Neuronal stem cell (in vitro differentiated cells): ENCODE measurements at regions not wholly inside any gene's neighbourhood (a gene's known extent, or its start where the extent isn't known, plus 50 kb on each side); places are given as distances from the start of the nearest gene placed in this dataset.

Source experiments
- DNase-seq: peaks from one replicate; pipeline ENCODE4 v3.0.0-alpha.2; 2013; ENCODE audit warnings: low spot score
- H2AFZ ChIP-seq: one replicate; pipeline ENCODE4 v1.6.1; 2013; ENCODE audit warnings: mild to moderate bottlenecking, low read length, inconsistent platforms
- H2AK5ac ChIP-seq: 2 replicates; pipeline ENCODE4 v1.6.1; 2013; ENCODE audit warnings: low read depth, mild to moderate bottlenecking, inconsistent platforms, low read length, moderate library complexity, mixed read lengths
- H2BK120ac ChIP-seq: 2 replicates; pipeline ENCODE4 v1.6.1; 2013; ENCODE audit warnings: low read depth, mild to moderate bottlenecking, inconsistent platforms, low read length, moderate library complexity, mixed read lengths
- H2BK12ac ChIP-seq: one replicate; pipeline ENCODE4 v1.6.1; 2013; ENCODE audit warnings: low read length, inconsistent platforms
- H2BK15ac ChIP-seq: 2 replicates; pipeline ENCODE4 v1.6.1; 2013; ENCODE audit warnings: mild to moderate bottlenecking, low read length, inconsistent platforms, mixed read lengths
- H2BK5ac ChIP-seq: one replicate; pipeline ENCODE4 v1.6.1; 2013; ENCODE audit warnings: inconsistent platforms, mild to moderate bottlenecking, low read length, moderate library complexity
- H3K14ac ChIP-seq: one replicate; pipeline ENCODE4 v1.6.1; 2013; ENCODE audit warnings: low read length, inconsistent platforms
- H3K18ac ChIP-seq: 2 replicates; pipeline ENCODE4 v1.6.1; 2013; ENCODE audit warnings: low read length, inconsistent platforms
- H3K23ac ChIP-seq: 2 replicates; pipeline ENCODE4 v1.6.1; 2013; ENCODE audit warnings: low read depth, mild to moderate bottlenecking, mixed read lengths, low read length, inconsistent platforms; ENCODE audit not compliant: poor library complexity
- H3K27ac ChIP-seq: replicated peaks from 3 replicates; pipeline ENCODE4 v1.5.1; 2013; ENCODE audit warnings: low read length, inconsistent platforms
- H3K27me3 ChIP-seq, 3 experiments: 2 replicates each; pipeline ENCODE4 v1.6.1; 2013; ENCODE audit warnings: low read length in 3 of 3, mild to moderate bottlenecking in 2 of 3, inconsistent platforms in 1 of 3, low read depth in 1 of 3, mixed read lengths in 1 of 3, moderate library complexity in 1 of 3; ENCODE audit not compliant: control insufficient read depth in 3 of 3, insufficient read depth in 3 of 3
- H3K36me3 ChIP-seq, 2 donors: replicated peaks in 1 of 2; 2 replicates each; pipeline ENCODE4 v1.6.1; 2013; ENCODE audit warnings: low read length in 2 of 2; ENCODE audit not compliant: control insufficient read depth in 2 of 2, insufficient read depth in 2 of 2
- H3K4ac ChIP-seq: 2 replicates; pipeline ENCODE4 v1.6.1; 2013; ENCODE audit warnings: inconsistent platforms, mild to moderate bottlenecking, low read length, moderate library complexity
- H3K4me1 ChIP-seq, 2 donors: 1 replicate in 1 of 2; 2 replicates in 1 of 2; pipeline ENCODE4 v1.6.1; 2013; ENCODE audit warnings: low read length in 2 of 2, low read depth in 1 of 2; ENCODE audit not compliant: control insufficient read depth in 2 of 2, insufficient read depth in 1 of 2
- H3K4me2 ChIP-seq: one replicate; pipeline ENCODE4 v1.6.1; 2013; ENCODE audit warnings: mild to moderate bottlenecking, low read length, inconsistent platforms; ENCODE audit not compliant: insufficient read depth, poor library complexity, severe bottlenecking
- H3K4me3 ChIP-seq, 2 donors: 2 replicates each; pipeline ENCODE4 v1.5.1; 2013; ENCODE audit warnings: low read length in 2 of 2, mild to moderate bottlenecking in 2 of 2, inconsistent platforms in 1 of 2, moderate library complexity in 1 of 2
- H3K79me1 ChIP-seq: one replicate; pipeline ENCODE4 v1.6.1; 2013; ENCODE audit warnings: low read depth, mild to moderate bottlenecking, inconsistent platforms, low read length, moderate library complexity
- H3K9ac ChIP-seq: one replicate; pipeline ENCODE4 v1.6.1; 2013; ENCODE audit warnings: mild to moderate bottlenecking, low read depth, low read length, inconsistent platforms; ENCODE audit not compliant: poor library complexity
- H3K9me3 ChIP-seq, 2 donors: replicated peaks in 1 of 2; 2 replicates each; pipeline versions ENCODE3 to v1.6.1; 2013; ENCODE audit warnings: low read length in 2 of 2, mild to moderate bottlenecking in 2 of 2, inconsistent platforms in 1 of 2, low read depth in 1 of 2, mixed read lengths in 1 of 2, moderate library complexity in 1 of 2; ENCODE audit not compliant: control insufficient read depth in 2 of 2, insufficient read depth in 1 of 2
- H4K8ac ChIP-seq: one replicate; pipeline ENCODE4 v1.6.1; 2013; ENCODE audit warnings: low read depth, mild to moderate bottlenecking, inconsistent platforms, low read length, moderate library complexity
- H4K91ac ChIP-seq: one replicate; pipeline ENCODE4 v1.6.1; 2013; ENCODE audit warnings: low read length, low read depth, mild to moderate bottlenecking, inconsistent platforms; ENCODE audit not compliant: poor library complexity
- whole genome bisulfite sequencing, 2 donors: extraction: QIAGEN DNeasy Blood & Tissue Kit; methylation state at CpG; one replicate each; pipeline ENCODE4 v1.1.7; 2013; ENCODE audit warnings: missing lambda C conversion rate in 2 of 2, mixed read lengths in 1 of 2; ENCODE audit not compliant: insufficient read length in 2 of 2, insufficient replicate concordance in 1 of 2; ENCODE audit errors: extremely low coverage in 2 of 2; 5-methylcytosine and 5-hydroxymethylcytosine counted together

DNA sequence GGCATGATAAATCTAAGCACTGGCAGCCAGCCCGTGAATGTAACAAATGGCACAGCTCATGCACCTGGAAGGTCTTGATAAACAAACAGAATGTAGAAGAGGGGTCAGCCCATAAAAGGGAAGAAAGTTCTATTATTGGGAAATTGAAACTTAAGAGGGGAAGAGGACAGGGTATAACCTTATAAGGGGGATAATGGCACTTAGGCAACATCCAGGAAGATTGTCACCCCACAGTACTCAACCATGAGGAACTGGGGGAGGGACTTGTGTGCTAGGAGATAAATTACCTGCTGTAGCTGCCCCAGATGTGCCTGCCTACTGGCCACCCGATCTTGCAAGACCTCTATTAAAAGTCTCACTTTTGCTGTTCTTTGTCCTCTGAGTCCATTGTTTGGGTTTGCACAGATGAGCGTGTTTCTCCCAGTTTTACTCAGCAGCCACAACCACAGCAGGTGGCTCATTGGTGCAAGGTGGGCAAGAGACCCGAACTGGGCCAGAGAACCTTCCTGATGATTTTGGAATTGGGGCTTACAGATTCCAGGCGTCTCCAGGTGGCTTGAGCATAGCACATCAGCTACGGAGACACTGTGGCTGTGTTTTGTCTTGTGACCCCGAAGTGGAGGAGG, 79.0 kb upstream of the TAF1B start:
- Histone ChIP-seq H2AFZ (no peak overlapping the region), H3K18ac (no peak overlapping the region), H3K23ac (no peak overlapping the region), H2BK15ac (no peak overlapping the region), H2BK5ac (no peak overlapping the region), H3K4me3 (no peak overlapping the region), H3K36me3 (no peaks in the 10 kb centered on the region), H3K9ac (no peak overlapping the region), H2BK12ac (no peak overlapping the region), H3K4ac (no peak overlapping the region), H2BK120ac (no peak overlapping the region), H2AK5ac (no peak overlapping the region), H3K27me3 (peaks cover 0 to 39% (median 0%) of the 10 kb centered on the region in 3 experiments), H3K9me3 (no peaks in the 10 kb centered on the region), H4K8ac (no peak overlapping the region), H3K4me1 (peaks cover 12 to 26% of the 10 kb centered on the region in 2 donors), H3K79me1 (no peaks in the 10 kb centered on the region), H4K91ac (no peak overlapping the region), H3K4me2 (no peak overlapping the region), H3K14ac (no peak overlapping the region), H3K27ac (no peak overlapping the region)
- no peak for DNase-seq
- no CpG with 5 or more reads among the region's 7 CpGs for WGBS, 2 donors

DNA sequence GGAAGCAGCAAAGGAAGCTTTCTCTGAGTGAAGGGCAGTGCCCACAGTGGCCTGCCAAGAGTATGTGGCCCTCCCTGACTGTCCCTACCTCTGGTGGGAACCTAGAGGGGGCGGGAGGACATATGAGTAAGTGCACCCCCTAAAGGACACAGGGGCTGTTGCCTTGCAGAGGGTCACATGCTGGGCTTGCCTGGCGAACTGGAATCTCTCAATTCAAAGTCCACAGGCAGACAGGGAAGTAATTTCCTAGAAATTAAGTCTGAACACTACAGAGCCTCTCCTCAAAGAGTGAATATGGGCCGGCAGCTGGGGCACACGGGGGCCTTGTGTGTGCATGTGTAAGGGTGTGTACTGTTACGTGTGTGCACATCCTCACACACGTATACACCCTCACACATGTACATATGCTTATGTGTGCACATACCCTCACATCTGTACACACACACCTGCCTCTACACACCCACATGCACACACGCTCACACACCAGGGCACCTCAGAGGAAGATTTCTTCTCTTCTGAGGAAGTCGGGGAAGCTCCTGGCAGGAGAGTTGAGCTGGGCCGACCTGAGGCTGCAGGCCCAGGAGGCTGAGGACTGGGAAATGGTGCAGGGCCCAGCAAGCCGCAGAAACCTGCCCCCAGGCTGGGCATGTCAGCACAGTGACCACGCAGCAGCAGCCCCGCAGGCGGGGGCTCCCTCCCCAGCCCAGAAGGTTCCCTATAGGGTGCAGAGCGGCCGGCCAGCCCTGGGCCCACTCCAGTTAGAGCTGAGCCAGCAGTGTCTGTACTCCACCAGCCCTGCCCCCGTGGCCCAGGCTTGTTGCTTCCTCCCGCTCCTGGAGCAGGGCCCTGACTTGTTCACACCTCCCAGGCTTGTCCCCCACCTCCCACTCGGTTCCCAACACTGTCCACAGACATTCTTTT, 77.4 kb upstream of the TAF1B start:
- Histone ChIP-seq H2BK120ac (no peak overlapping the region), H3K27ac (no peak overlapping the region), H3K14ac (no peak overlapping the region), H2BK15ac (no peak overlapping the region), H3K79me1 (no peaks in the 10 kb centered on the region), H3K23ac (no peak overlapping the region), H4K91ac (no peak overlapping the region), H4K8ac (no peak overlapping the region), H2AK5ac (no peak overlapping the region), H2BK12ac (no peak overlapping the region), H3K18ac (peak overlapping the region; percentile 81), H3K27me3 (peaks cover 0 to 30% (median 0%) of the 10 kb centered on the region in 3 experiments), H3K4me3 (no peak overlapping the region), H3K9ac (no peak overlapping the region), H2BK5ac (no peak overlapping the region), H3K4me2 (no peak overlapping the region), H3K9me3 (peaks cover 0 to 2% of the 10 kb centered on the region in 2 donors), H3K4ac (no peak overlapping the region), H3K4me1 (peaks cover 25 to 40% of the 10 kb centered on the region in 2 donors), H3K36me3 (no peaks in the 10 kb centered on the region), H2AFZ (peak overlapping the region; percentile 78)
- WGBS, 2 donors: no CpG with 5 or more reads among the region's 18 CpGs
- no peak for DNase-seq

DNA sequence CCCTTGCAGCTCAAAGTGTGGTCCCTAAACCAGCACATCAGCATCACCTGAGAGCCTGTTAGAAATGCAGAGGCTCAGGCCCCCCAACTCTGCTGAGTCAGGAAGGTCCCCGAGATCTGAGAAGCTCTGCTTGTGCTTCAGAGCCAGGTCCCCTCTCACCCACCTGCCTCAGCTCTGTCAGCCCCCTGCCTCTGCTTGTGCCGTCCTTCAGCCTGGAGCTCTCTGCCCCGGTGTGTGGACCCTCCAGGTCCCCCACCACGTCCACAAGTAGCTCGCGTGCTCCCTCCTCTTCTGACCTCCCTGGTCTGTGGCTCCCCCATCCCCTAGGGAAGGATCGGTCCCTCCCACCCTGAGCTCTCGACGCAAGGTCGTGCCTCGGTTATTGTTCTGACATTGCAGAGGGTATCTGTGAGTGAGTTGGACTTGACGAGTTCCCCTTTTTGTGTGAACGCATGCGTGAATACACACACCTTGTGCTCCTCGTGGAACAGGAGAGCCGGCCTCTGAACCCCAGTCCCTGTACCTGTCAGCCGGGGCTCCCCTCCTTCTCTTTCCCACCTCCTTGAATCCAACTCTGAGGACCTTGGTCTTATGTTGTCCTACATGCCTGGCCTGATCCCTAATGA, 75.5 kb upstream of the TAF1B start:
- H2AFZ ChIP-seq: peak overlapping the region; percentile 88
- H2BK15ac ChIP-seq: peak overlapping the region; percentile 17
- H4K8ac ChIP-seq: no peak overlapping the region
- H2BK12ac ChIP-seq: no peak overlapping the region
- no peak overlapping the region for H2BK120ac ChIP-seq
- H2BK5ac ChIP-seq: peak overlapping the region; percentile 16
- H2AK5ac ChIP-seq: peak overlapping the region; percentile 30
- peaks cover 0 to 20% (median 0%) of the 10 kb centered on the region in 3 experiments for H3K27me3 ChIP-seq
- DNase-seq: no peak
- peak overlapping the region; percentile 65 for H3K14ac ChIP-seq
- peak overlapping the region; percentile 5 for H3K18ac ChIP-seq
- no peak overlapping the region for H3K4ac ChIP-seq
- H3K36me3 ChIP-seq: no peaks in the 10 kb centered on the region
- no peak overlapping the region for H4K91ac ChIP-seq
- no CpG with 5 or more reads among the region's 17 CpGs for WGBS, 2 donors
- H3K9me3 ChIP-seq: peaks cover 0 to 2% of the 10 kb centered on the region in 2 donors
- H3K23ac ChIP-seq: no peak overlapping the region
- H3K4me1 ChIP-seq: peaks cover 26 to 52% of the 10 kb centered on the region in 2 donors
- no peak overlapping the region for H3K4me2 ChIP-seq
- H3K4me3 ChIP-seq: no peak overlapping the region
- H3K79me1 ChIP-seq: no peaks in the 10 kb centered on the region
- no peak overlapping the region for H3K27ac ChIP-seq
- H3K9ac ChIP-seq: no peak overlapping the region

GRCh38 chr2:9768388-9768787, 74.9 kb upstream of the TAF1B start:
- Histone ChIP-seq H3K4me1 (peaks cover 26 to 52% of the 10 kb centered on the region in 2 donors), H3K36me3 (no peaks in the 10 kb centered on the region), H3K18ac (peak overlapping the region; percentile 94), H3K4ac (no peak overlapping the region), H2BK5ac (peak overlapping the region; percentile 16), H3K27ac (no peak overlapping the region), H2BK12ac (no peak overlapping the region), H2AFZ (peak overlapping the region; percentile 88), H4K91ac (peak overlapping the region; percentile 10), H2BK15ac (no peak overlapping the region), H3K9ac (no peak overlapping the region), H2BK120ac (no peak overlapping the region), H3K79me1 (no peaks in the 10 kb centered on the region), H3K4me3 (no peak overlapping the region), H4K8ac (no peak overlapping the region), H2AK5ac (peak overlapping the region; percentile 30), H3K27me3 (peaks cover 0 to 14% (median 0%) of the 10 kb centered on the region in 3 experiments), H3K4me2 (no peak overlapping the region), H3K9me3 (peaks cover 0 to 2% of the 10 kb centered on the region in 2 donors), H3K14ac (peak overlapping the region; percentile 95), H3K23ac (no peak overlapping the region)
- WGBS, 2 donors: no CpG with 5 or more reads among the region's 12 CpGs
- DNase-seq: peak; percentile 51
